GM12801 (cell line): ENCODE measurements at regions not wholly inside any gene's neighbourhood (a gene's known extent, or its start where the extent isn't known, plus 50 kb on each side); places are given as distances from the start of the nearest gene placed in this dataset.

Experiments used
- TF ChIP-seq, protein P1 (sequence below): IDR thresholded peaks from one replicate; pipeline ENCODE4 v1.5.1; 2011; ENCODE audit warnings: control low read depth; ENCODE audit not compliant: insufficient read length; ENCODE audit errors: extremely low read depth

DNA sequence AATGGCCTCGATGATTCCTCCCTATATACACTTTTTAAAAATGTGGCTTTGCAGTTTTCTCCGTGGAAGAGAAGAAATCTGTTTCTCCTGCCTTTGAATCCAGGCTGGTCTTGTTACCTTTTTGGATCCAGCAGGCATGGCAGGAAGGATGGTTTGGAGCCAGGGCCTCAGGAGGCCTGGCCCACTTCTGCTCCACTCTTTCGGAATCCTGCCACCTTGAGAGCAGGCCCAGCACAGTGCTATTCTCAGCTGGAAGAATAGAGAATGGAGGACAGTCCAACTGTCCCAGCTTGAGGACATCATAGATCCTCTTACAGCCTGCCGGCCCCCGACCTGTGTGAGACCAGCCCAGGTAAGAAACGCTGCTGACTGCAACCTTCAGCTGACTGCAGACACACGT, 421.5 kb downstream of the FUT8 start:
- TF ChIP-seq, protein P1, sequence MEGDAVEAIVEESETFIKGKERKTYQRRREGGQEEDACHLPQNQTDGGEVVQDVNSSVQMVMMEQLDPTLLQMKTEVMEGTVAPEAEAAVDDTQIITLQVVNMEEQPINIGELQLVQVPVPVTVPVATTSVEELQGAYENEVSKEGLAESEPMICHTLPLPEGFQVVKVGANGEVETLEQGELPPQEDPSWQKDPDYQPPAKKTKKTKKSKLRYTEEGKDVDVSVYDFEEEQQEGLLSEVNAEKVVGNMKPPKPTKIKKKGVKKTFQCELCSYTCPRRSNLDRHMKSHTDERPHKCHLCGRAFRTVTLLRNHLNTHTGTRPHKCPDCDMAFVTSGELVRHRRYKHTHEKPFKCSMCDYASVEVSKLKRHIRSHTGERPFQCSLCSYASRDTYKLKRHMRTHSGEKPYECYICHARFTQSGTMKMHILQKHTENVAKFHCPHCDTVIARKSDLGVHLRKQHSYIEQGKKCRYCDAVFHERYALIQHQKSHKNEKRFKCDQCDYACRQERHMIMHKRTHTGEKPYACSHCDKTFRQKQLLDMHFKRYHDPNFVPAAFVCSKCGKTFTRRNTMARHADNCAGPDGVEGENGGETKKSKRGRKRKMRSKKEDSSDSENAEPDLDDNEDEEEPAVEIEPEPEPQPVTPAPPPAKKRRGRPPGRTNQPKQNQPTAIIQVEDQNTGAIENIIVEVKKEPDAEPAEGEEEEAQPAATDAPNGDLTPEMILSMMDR: no peak

- TF ChIP-seq, protein P1: no peak
Observed at GRCh38 chr14:65834812-65835211, 422.3 kb downstream of the FUT8 start.

DNA sequence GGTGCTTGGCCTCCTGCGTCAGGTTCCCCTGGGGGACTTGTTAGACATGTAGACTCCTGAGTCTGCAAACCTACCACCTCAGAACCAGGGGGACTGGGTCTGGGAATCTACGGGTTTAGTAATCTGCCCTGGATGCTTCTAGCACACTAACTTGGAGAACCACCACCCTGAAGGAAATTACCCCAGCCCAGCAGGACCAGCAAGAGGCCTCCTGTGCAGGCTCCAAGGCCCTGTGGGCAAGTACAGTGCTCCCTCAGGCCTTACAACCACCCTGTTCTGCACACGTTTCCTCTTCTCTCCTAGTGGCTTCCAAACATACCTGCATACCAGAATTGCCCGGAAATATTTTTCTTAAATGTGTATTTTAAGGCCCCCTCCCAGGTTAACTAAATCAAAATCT, 423.0 kb downstream of the FUT8 start:
- TF ChIP-seq, protein P1: no peak

DNA sequence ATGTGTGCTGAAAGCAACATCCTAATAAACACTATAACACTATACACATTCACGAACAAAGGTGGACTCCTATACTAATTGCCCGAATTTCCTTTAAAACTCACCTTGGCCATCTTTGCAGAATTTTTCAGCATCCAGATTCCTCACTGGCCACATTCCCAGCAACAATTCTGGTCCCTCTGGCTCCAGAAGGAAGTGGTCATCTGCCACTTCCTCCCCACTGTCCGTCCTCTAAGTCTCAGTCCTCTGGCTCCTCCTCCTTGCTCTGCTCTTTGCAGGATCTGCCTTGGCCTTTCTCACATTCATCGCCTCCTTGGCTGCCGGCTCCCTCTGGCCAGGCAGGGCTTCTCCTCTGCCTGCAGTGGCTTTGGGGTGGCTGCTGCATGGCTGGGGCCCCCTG, 426.0 kb downstream of the FUT8 start:
- TF ChIP-seq, protein P1: no peak

GRCh38 chr14:65840118-65840751, 427.7 kb downstream of the FUT8 start:
- TF ChIP-seq, protein P1: no peak

DNA sequence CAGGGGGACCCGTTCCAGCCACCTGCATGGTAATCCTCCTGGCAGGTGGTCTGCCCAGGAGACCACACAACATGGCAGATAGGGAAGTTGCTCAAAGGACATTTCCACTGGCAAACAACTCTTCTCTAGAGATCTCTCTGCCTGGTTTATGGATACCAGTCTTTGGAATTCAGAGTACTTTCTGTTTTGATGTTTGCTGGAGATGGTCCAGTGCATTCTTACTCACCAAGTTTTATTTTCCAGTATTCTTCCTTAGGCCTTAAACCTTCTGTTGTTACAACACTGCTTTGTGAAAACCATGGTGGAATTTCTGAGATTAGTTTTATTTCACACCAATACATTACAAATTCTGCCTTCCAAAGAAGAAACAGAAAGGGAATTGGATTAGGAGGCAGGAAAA, 428.3 kb downstream of the FUT8 start:
- TF ChIP-seq, protein P1: no peak

DNA sequence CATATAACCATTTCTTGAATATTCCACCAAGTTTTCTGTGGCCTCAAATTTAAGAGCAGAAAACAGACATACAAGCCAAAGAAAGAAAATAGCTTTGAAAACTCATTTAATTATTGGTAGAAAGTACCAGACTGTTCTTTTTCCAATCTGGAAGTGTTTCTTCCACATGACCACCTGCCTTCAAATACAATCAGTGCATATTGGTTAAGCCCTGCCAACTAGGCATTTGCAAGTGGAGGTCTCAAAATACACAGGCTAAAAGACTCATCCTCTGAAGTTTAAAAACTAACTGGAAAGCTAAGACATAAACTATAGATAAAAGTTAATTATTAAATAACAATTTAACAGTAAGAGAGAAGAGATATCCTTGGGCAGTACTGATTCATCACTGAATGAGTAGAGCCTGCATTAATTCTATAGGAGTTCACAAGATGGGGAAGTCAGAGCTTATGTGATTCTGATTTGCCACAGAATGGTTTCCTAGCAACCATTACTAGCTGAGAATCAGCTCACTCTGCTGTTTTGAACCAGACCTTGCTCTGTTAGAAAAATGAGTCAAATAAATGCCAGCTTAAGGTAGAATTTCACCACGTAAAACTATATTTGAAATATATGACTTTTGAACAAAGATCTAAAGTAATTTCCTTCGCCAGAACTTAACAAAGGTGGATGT, 433.8 kb downstream of the FUT8 start:
- TF ChIP-seq, protein P1: no peak
